Endothelial cell of umbilical vein (primary cell): ENCODE measurements at regions not wholly inside any gene's neighbourhood (a gene's known extent, or its start where the extent isn't known, plus 50 kb on each side); places are given as distances from the start of the nearest gene placed in this dataset.

Experiments used
- BruUV-seq: library from RNA; stranded (reverse); fragments of 400-500 nt; replicated peaks from 2 replicates; lab custom pipeline; 2021; lab: Mats Ljungman, UMichigan
- CTCF ChIA-PET: fragments of 300-600, 350-600 bp; sonication (Branson Sonifier 250); formaldehyde crosslinking; loops from one replicate; lab custom pipeline; 2021; ENCODE audit warnings: antibody characterized with exemption, inconsistent platforms; lab: Charles Lee
- POLR2A ChIA-PET: fragments of 300-600, 350-600 bp; sonication (Branson Sonifier 250); formaldehyde crosslinking; loops from one replicate; lab custom pipeline; 2021; ENCODE audit warnings: antibody characterized with exemption, inconsistent platforms; lab: Charles Lee
- DNase-seq: peaks from one replicate; pipeline ENCODE4 v3.0.0-alpha.2; 2011; ENCODE audit warnings: low read depth, low spot score
- FAIRE-seq: peaks from 2 replicates; lab custom pipeline; 2011; peaks lifted over from hg19 to GRCh38; lab: Jason Lieb, UNC
- H2AFZ ChIP-seq: 2 replicates; pipeline ENCODE4 v1.6.0; 2012; ENCODE audit warnings: low read depth, low read length, control low read depth, inconsistent platforms
- H3K27ac ChIP-seq: 2 replicates; pipeline ENCODE4 v1.5.1; 2011; ENCODE audit warnings: low read depth, mild to moderate bottlenecking, control low read depth, low read length, moderate library complexity; ENCODE audit not compliant: insufficient read depth
- H3K27me3 ChIP-seq, 2 experiments: 2 replicates each; pipeline versions ENCODE4 v1.6.0 to v1.6.1; 2011; ENCODE audit warnings: low read length in 2 of 2, mixed read lengths in 1 of 2; ENCODE audit not compliant: control insufficient read depth in 2 of 2, insufficient read depth in 2 of 2
- H3K36me3 ChIP-seq, 2 experiments: 2 replicates in 1 of 2; 3 replicates in 1 of 2; pipeline ENCODE4 v1.5.1; 2011; ENCODE audit warnings: low read length in 2 of 2, mild to moderate bottlenecking in 1 of 2, moderate library complexity in 1 of 2; ENCODE audit not compliant: control insufficient read depth in 2 of 2, insufficient read depth in 2 of 2; ENCODE audit errors: extremely low read depth in 1 of 2
- H3K4me1 ChIP-seq: 3 replicates; pipeline ENCODE4 v1.5.1; 2011; ENCODE audit warnings: mild to moderate bottlenecking, low read length; ENCODE audit not compliant: control insufficient read depth, insufficient read depth; ENCODE audit errors: extremely low read depth
- H3K4me2 ChIP-seq: 2 replicates; pipeline ENCODE4 v1.6.1; 2011; ENCODE audit warnings: low read length, control low read depth, mixed read lengths; ENCODE audit not compliant: insufficient read depth
- H3K4me3 ChIP-seq, 3 experiments: fragments of 200-600 bp in 1 of 3; sonication (generic), shearing (Covaris generic) in 1 of 3; replicated peaks in 1 of 3; 2 replicates each; pipeline ENCODE4 v1.5.1; 2011 to 2016; ENCODE audit warnings: control low read depth in 3 of 3, low read length in 3 of 3, mild to moderate bottlenecking in 2 of 3, inconsistent platforms in 1 of 3, low read depth in 1 of 3, moderate library complexity in 1 of 3; ENCODE audit not compliant: insufficient read depth in 1 of 3
- H3K79me2 ChIP-seq: 2 replicates; pipeline ENCODE4 v1.6.0; 2012; ENCODE audit warnings: low read length, inconsistent platforms; ENCODE audit not compliant: control insufficient read depth, insufficient read depth
- H3K9ac ChIP-seq: replicated peaks from 2 replicates; pipeline ENCODE3; 2011; ENCODE audit warnings: low read length, control low read depth; ENCODE audit not compliant: insufficient read depth; ENCODE audit errors: extremely low read depth
- H3K9me1 ChIP-seq: replicated peaks from 3 replicates; pipeline ENCODE4 v1.6.0; 2011; ENCODE audit warnings: mild to moderate bottlenecking, low read length; ENCODE audit not compliant: control insufficient read depth, insufficient read depth; ENCODE audit errors: extremely low read depth
- H3K9me3 ChIP-seq: replicated peaks from 2 replicates; pipeline ENCODE4 v1.5.1; 2012; ENCODE audit warnings: low read length, inconsistent platforms; ENCODE audit not compliant: control insufficient read depth, insufficient read depth
- H4K20me1 ChIP-seq: replicated peaks from 2 replicates; pipeline ENCODE3; 2011; ENCODE audit warnings: mild to moderate bottlenecking, low read length; ENCODE audit not compliant: control insufficient read depth, insufficient read depth; ENCODE audit errors: extremely low read depth
- CTCF ChIP-seq, 2 donors: IDR thresholded peaks; 1 replicate in 1 of 2; 2 replicates in 1 of 2; pipeline ENCODE4 v1.5.1; 2011; ENCODE audit warnings: low read length in 2 of 2, mild to moderate bottlenecking in 2 of 2, moderate library complexity in 2 of 2, control low read depth in 1 of 2, inconsistent platforms in 1 of 2, low read depth in 1 of 2; ENCODE audit not compliant: insufficient read depth in 1 of 2; ENCODE audit errors: extremely low read depth in 1 of 2
- EZH2 ChIP-seq: IDR thresholded peaks from 2 replicates; pipeline ENCODE4 v1.6.1; 2012; ENCODE audit warnings: borderline replicate concordance, low read depth, mild to moderate bottlenecking, moderate library complexity, low read length, inconsistent platforms; ENCODE audit not compliant: severe bottlenecking
- FOS ChIP-seq: IDR thresholded peaks from 2 replicates; pipeline ENCODE4 v1.6.1; 2011; ENCODE audit warnings: mild to moderate bottlenecking, low read length, moderate library complexity, borderline replicate concordance; ENCODE audit not compliant: insufficient read depth
- GATA2 ChIP-seq: IDR thresholded peaks from 2 replicates; pipeline ENCODE4 v1.7.0; 2011; ENCODE audit warnings: low read depth, mild to moderate bottlenecking, moderate library complexity, mixed read lengths, low read length; ENCODE audit not compliant: insufficient read length, insufficient read depth
- JUN ChIP-seq: IDR thresholded peaks from 2 replicates; pipeline ENCODE4 v1.6.1; 2011; ENCODE audit warnings: borderline replicate concordance, low read depth; ENCODE audit not compliant: insufficient read length, insufficient read depth
- MAX ChIP-seq: IDR thresholded peaks from 2 replicates; pipeline ENCODE4 v1.6.1; 2011; ENCODE audit not compliant: insufficient read depth, insufficient read length
- MYC ChIP-seq: IDR thresholded peaks from one replicate; pipeline ENCODE4 v1.6.1; 2011; ENCODE audit warnings: mild to moderate bottlenecking, low read depth, low read length
- POLR2A ChIP-seq: IDR thresholded peaks from 2 replicates; pipeline ENCODE4 v1.6.1; 2012; ENCODE audit warnings: low read depth, mild to moderate bottlenecking, control low read depth, low read length
- POLR2AphosphoS5 ChIP-seq: IDR thresholded peaks from 2 replicates; pipeline ENCODE4 v1.6.1; 2012; ENCODE audit warnings: low read depth, mild to moderate bottlenecking, control low read depth, low read length, moderate library complexity; ENCODE audit not compliant: insufficient read depth
- dilution Hi-C: fragments of 300-500 bp; cut with MboI; formaldehyde crosslinking; loops from one replicate; pipeline ENCODE4 v1.15.0; 2019; ENCODE audit warnings: low sequenced_read_pairs; ENCODE audit not compliant: extremely low pct_ligation_motif_present
- intact Hi-C: fragments of 100-400 bp; cut with micrococcal nuclease; formaldehyde crosslinking; loops from one replicate; pipeline ENCODE4 v1.10.0; 2022

DNA sequence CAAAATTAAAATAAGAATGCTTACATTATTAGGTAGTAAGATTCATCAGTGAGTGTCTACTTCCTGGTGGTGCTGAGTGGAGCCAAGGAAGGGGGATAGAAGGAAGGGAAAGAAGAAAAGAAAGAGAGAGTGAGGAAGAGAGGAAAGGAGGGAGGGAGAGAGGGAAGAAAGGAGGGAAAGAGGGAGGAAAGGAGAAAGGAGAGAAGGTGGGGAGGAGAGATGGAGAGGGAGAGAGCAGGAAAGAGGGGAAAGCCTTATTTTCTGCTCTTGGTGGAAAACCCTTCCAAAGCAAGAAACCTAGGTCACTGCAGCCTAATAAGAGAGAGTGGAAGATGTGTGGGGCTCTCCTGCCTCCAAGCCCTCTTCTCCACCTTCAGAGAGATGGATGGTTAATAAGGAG lies 90.2 kb upstream of the EEF1E1 start:
- Histone ChIP-seq H3K79me2 (no peaks in the 10 kb centered on the region), H4K20me1 (no peaks in the 10 kb centered on the region), H3K36me3 (no peaks in the 10 kb centered on the region), H3K9me3 (no peaks in the 10 kb centered on the region), H3K4me3 (no peak overlapping the region), H3K9me1 (no peaks in the 10 kb centered on the region), H3K9ac (no peak overlapping the region), H3K4me2 (no peak overlapping the region), H3K27ac (no peak overlapping the region), H3K4me1 (no peaks in the 10 kb centered on the region), H2AFZ (no peak overlapping the region), H3K27me3 (peaks cover 0 to 2% of the 10 kb centered on the region in 2 experiments)
- CTCF ChIA-PET, result interaction anchor here (2.0 kb wide), 1 partner anchor 27 kb away, joined by 10 read pairs; no protein-coding TSS in a partner anchor
- no peak for DNase-seq
- dilution Hi-C loops (no loop called here), intact Hi-C loops (no loop called here)
- POLR2A ChIA-PET, result no interaction called here
- no TSS peak for BruUV-seq
- TF ChIP-seq MYC, result no peak
- no peak for FAIRE-seq

DNA sequence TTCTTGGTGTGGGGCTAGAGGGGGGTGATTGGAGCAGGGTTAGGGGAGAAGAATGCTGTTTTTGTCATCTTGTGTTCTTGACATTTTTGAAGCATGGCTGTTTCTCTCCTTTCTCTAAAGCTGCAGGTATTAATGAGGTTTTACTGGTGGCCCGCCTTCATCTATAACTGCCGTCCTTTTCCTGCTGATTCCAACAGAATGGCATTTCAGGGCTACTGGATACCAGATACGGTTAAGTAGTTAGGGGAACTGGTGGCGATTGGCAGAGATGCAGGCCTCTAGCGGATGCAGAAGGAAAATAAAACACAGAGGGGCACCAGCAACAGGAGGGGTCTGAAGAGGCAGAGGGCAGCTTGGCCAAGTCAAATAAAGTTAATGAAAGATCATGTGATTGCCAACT lies 89.7 kb upstream of the EEF1E1 start:
- FAIRE-seq, result no peak
- Histone ChIP-seq H3K4me3 (no peak overlapping the region), H3K9me3 (no peaks in the 10 kb centered on the region), H3K9me1 (no peaks in the 10 kb centered on the region), H3K36me3 (no peaks in the 10 kb centered on the region), H3K4me2 (no peak overlapping the region), H3K27ac (no peak overlapping the region), H4K20me1 (no peaks in the 10 kb centered on the region), H2AFZ (no peak overlapping the region), H3K27me3 (peaks cover 0 to 2% of the 10 kb centered on the region in 2 experiments), H3K4me1 (no peaks in the 10 kb centered on the region), H3K79me2 (no peaks in the 10 kb centered on the region), H3K9ac (no peak overlapping the region)
- no TSS peak for BruUV-seq
- ChIA-PET CTCF (interaction anchor here (2.0 kb wide), 1 partner anchor 27 kb away, joined by 10 read pairs; no protein-coding TSS in a partner anchor), POLR2A (no interaction called here)
- dilution Hi-C loops (no loop called here), intact Hi-C loops (no loop called here)
- TF ChIP-seq MYC (no peak), GATA2 (no peak), JUN (no peak), POLR2A (no peak), POLR2AphosphoS5 (no peak), EZH2 (no peak), CTCF (IDR thresholded peaks at IDR 0.05; ENCODE audit: extremely low read depth in 1 of 2, insufficient read depth in 1 of 2, low read depth in 1 of 2, low read length in 2 of 2) (no peak), FOS (no peak), MAX (no peak)
- no peak for DNase-seq
